ENCODE measurements at regions not wholly inside any gene's neighbourhood (a gene's known extent, or its start where the extent isn't known, plus 50 kb on each side); places are given as distances from the start of the nearest gene placed in this dataset.
"Not testable (repeated sequence)": the region's sequence is repeated elsewhere in the genome, so short reads cannot be mapped to it uniquely, and the experiment has no call there.

DNA sequence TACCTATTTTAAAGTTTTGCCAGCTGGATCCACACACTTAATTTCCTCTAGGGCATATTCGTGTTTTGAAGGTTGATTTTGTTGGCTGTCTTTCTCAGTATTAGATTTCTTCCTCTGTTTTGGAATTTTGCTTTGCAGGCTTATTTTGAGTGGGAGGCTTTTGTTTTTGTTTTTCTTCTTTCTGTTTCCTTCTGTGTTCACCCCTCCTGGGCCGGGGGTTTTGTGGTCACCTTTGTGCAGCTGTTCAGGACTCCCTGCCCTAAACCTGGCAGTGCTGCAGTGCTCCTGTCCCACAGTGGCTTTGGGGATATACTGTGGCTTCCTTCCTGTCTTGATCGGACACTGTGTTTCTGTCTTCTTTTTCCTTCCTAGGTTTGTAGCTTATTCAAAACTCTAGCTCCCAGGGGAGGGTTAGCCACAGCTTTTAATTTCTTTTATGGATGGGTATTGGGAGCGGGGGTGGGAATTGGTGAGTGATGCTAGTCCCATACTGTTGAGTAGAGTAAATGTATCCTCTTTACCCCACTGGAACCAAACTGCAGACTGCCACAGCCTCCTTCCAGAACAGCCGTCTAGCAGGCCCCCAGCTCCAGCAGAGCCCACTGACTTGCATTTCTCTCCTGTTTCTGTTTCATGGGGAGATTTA, 228.7 kb upstream of the FZD8 start:
- no peak for DNase-seq (ENCODE audit: low read depth, low spot score)
- H3K9me3 ChIP-seq (ENCODE audit: control insufficient read depth, insufficient read depth, low read length), result no peaks in the 10 kb centered on the region
- CTCF ChIA-PET, result no interaction called here
- POLR2A ChIA-PET, result no interaction called here
- no peak for TF ChIP-seq CTCF (IDR thresholded peaks at IDR 0.05; ENCODE audit: low read depth, low read length)
- H3K27me3 ChIP-seq (ENCODE audit: control insufficient read depth, insufficient read depth, low read length), result no peaks in the 10 kb centered on the region
- H3K4me3 ChIP-seq (ENCODE audit: low read depth, low read length), result no peak overlapping the region
- H3K27ac ChIP-seq (ENCODE audit: low read depth, low read length), result no peak overlapping the region

DNA sequence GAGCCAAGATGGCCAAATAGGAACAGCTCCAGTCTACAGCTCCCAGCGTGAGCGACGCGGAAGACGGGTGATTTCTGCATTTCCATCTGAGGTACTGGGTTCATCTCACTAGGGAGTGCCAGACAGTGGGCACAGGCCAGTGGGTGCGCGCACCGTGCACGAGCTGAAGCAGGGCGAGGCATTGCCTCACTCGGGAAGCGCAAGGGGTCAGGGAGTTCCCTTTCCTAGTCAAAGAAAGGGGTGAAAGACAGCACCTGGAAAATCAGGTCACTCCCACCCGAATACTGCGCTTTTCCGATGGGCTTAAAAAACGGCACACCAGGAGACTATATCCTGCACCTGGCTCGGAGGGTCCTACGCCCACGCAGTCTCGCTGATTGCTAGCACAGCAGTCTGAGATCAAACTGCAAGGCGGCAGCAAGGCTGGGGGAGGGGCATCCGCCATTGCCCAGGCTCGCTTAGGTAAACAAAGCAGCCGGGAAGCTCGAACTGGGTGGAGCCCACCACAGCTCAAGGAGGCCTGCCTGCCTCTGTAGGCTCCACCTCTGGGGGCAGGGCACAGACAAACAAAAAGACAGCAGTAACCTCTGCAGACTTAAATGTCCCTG, 216.7 kb upstream of the FZD8 start:
- POLR2A ChIA-PET; DNase-seq (ENCODE audit: low read depth, low spot score); H3K9me3 ChIP-seq (ENCODE audit: control insufficient read depth, insufficient read depth, low read length); H3K27ac ChIP-seq (ENCODE audit: low read depth, low read length); H3K27me3 ChIP-seq (ENCODE audit: control insufficient read depth, insufficient read depth, low read length); H3K4me3 ChIP-seq (ENCODE audit: low read depth, low read length): not testable (repeated sequence)
- CTCF ChIA-PET, result interaction anchor here (0.5 kb wide), 1 partner anchor 679 kb away, joined by 3 read pairs; no protein-coding TSS in a partner anchor

DNA sequence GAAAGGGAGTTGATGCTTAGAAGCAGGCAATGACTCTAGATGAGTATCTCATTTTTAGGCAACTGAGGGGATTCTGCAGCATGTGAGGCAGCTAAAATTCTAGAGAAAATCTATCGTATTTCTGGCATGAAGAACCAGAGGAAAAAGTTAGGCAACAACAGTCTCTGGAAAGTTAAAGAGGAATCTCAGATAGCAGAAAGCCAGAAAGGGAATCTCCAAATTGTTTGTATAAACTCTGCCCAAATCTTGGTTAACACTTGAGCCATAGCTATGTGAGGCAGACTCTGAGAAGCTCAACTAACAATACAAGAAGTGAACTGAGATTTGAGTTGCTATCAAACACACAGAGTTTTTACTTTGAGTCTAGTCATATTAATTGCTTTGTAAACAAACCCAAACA, 215.8 kb upstream of the FZD8 start:
- no peak for DNase-seq (ENCODE audit: low read depth, low spot score)
- POLR2A ChIA-PET, result interaction anchor here (0.7 kb wide), 1 partner anchor 27 kb away, joined by 3 read pairs; no protein-coding TSS in a partner anchor

DNA sequence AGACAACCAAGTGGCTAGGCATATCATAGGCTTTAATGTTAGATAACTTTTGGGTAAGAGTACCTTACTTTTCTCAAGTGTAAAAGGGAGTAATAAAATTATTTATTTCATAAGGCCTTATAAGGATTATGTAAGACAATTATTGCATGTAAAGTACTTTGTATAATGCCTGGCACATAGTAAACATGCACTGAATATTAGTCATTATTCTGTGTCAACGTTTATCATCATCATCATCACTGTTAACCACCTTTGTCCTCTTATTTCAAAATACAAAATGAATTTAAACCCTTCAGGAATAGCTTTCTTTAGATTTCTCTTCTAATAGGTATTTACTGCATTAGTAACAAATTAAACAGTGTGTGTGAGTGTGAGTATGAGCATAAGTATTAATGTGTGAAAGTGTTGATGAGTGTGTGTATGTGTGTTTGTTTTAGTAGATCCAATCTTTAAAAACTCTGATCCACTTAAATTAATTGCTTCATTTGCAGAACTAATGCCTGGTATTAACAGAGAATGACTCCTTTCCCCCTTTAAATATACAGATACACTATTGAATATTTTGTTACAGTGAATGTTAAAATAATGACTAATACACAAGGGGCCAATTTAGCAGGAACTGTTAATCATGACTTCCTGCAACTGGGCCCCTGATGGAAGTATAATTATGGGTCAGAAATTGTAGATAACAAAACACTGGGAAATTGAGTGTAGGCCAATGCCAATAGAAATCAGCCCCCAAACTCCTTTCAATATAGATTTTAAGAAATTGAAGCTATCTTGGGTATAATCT, 213.3 kb upstream of the FZD8 start:
- Histone ChIP-seq H3K27ac (ENCODE audit: low read depth, low read length) (no peak overlapping the region), H3K27me3 (ENCODE audit: control insufficient read depth, insufficient read depth, low read length) (no peaks in the 10 kb centered on the region), H3K9me3 (ENCODE audit: control insufficient read depth, insufficient read depth, low read length) (no peaks in the 10 kb centered on the region), H3K4me3 (ENCODE audit: low read depth, low read length) (no peak overlapping the region)
- ChIA-PET CTCF (no interaction called here), POLR2A (no interaction called here)
- DNase-seq (ENCODE audit: low read depth, low spot score), result no peak
- TF ChIP-seq CTCF (IDR thresholded peaks at IDR 0.05; ENCODE audit: low read depth, low read length), result no peak

More for the DNA sequence above, 215.8 kb upstream of the FZD8 start:
- no peak overlapping the region for H3K27ac ChIP-seq (ENCODE audit: low read depth, low read length)
- CTCF ChIA-PET, result no interaction called here
- no peaks in the 10 kb centered on the region for H3K9me3 ChIP-seq (ENCODE audit: control insufficient read depth, insufficient read depth, low read length)
- TF ChIP-seq CTCF (IDR thresholded peaks at IDR 0.05; ENCODE audit: low read depth, low read length), result no peak
- no peak overlapping the region for H3K4me3 ChIP-seq (ENCODE audit: low read depth, low read length)
- H3K27me3 ChIP-seq (ENCODE audit: control insufficient read depth, insufficient read depth, low read length), result no peaks in the 10 kb centered on the region

- H3K9me3 ChIP-seq (ENCODE audit: control insufficient read depth, insufficient read depth, low read length), result no peaks in the 10 kb centered on the region
- H3K27me3 ChIP-seq (ENCODE audit: control insufficient read depth, insufficient read depth, low read length), result no peaks in the 10 kb centered on the region
- H3K27ac ChIP-seq (ENCODE audit: low read depth, low read length), result no peak overlapping the region
- no peak overlapping the region for H3K4me3 ChIP-seq (ENCODE audit: low read depth, low read length)
- CTCF ChIA-PET, result no interaction called here
- no peak for TF ChIP-seq CTCF (IDR thresholded peaks at IDR 0.05; ENCODE audit: low read depth, low read length)
- POLR2A ChIA-PET, result no interaction called here
- peak; percentile 57 for DNase-seq (ENCODE audit: low read depth, low spot score)
Observed at GRCh38 chr10:35854661-35855060, 212.6 kb upstream of the FZD8 start.
